H1 (cell line): ENCODE measurements at regions not wholly inside any gene's neighbourhood (a gene's known extent, or its start where the extent isn't known, plus 50 kb on each side); places are given as distances from the start of the nearest gene placed in this dataset.

Source experiments
- CTCF ChIA-PET: fragments of 300-600 bp; sonication (Branson Sonifier 250); formaldehyde crosslinking; loops from one replicate; lab custom pipeline; 2021; ENCODE audit not compliant: partially characterized antibody; lab: Charles Lee
- POLR2A ChIA-PET: fragments of 300-600 bp; sonication (Branson Sonifier 250); formaldehyde crosslinking; loops from one replicate; lab custom pipeline; 2021; ENCODE audit warnings: inconsistent platforms; ENCODE audit not compliant: partially characterized antibody; lab: Charles Lee
- DNase-seq, 2 experiments: peaks; one replicate each; pipeline versions ENCODE4 v3.0.0 to v3.0.0-alpha.2; 2010 to 2022; ENCODE audit warnings: low spot score in 2 of 2, low read depth in 1 of 2, mixed read lengths in 1 of 2
- FAIRE-seq: peaks from 2 replicates; lab custom pipeline; 2011; peaks lifted over from hg19 to GRCh38; lab: Jason Lieb, UNC
- H2AFZ ChIP-seq: 2 replicates; pipeline ENCODE4 v1.8.1; 2012; ENCODE audit warnings: low read length, inconsistent platforms
- H2AK5ac ChIP-seq: 2 replicates; pipeline ENCODE4 v1.6.1; 2013; ENCODE audit warnings: low read depth, low read length
- H2BK120ac ChIP-seq: replicated peaks from 2 replicates; pipeline ENCODE3; 2013; ENCODE audit warnings: low read depth, low read length, inconsistent platforms
- H2BK12ac ChIP-seq: 2 replicates; pipeline ENCODE4 v1.6.1; 2013; ENCODE audit warnings: low read depth, low read length
- H2BK15ac ChIP-seq: 2 replicates; pipeline ENCODE4 v1.6.1; 2013; ENCODE audit warnings: low read length
- H2BK20ac ChIP-seq: 2 replicates; pipeline ENCODE4 v1.6.1; 2013; ENCODE audit warnings: low read length
- H2BK5ac ChIP-seq: 2 replicates; pipeline ENCODE4 v1.6.1; 2013; ENCODE audit warnings: low read depth, low read length
- H3K14ac ChIP-seq: 2 replicates; pipeline ENCODE4 v1.6.1; 2013; ENCODE audit warnings: inconsistent platforms; ENCODE audit not compliant: insufficient read length
- H3K18ac ChIP-seq: 2 replicates; pipeline ENCODE4 v1.6.1; 2013; ENCODE audit warnings: low read length; ENCODE audit errors: extremely low read depth
- H3K23ac ChIP-seq: 2 replicates; pipeline ENCODE4 v1.6.1; 2013; ENCODE audit warnings: inconsistent platforms; ENCODE audit not compliant: insufficient read length
- H3K23me2 ChIP-seq: 2 replicates; pipeline ENCODE4 v1.6.1; 2013; ENCODE audit warnings: low read depth, low read length
- H3K27ac ChIP-seq: 2 replicates; pipeline ENCODE4 v1.6.1; 2011; ENCODE audit warnings: low read depth, low read length, inconsistent platforms
- H3K27me3 ChIP-seq, 4 experiments: replicated peaks in 1 of 4; 1 replicate in 1 of 4; 2 replicates in 3 of 4; pipeline versions ENCODE4 v1.6.1 to v1.8.1; 2011 to 2013; ENCODE audit warnings: low read length in 3 of 4, mild to moderate bottlenecking in 3 of 4, inconsistent platforms in 2 of 4, mixed read lengths in 2 of 4, moderate library complexity in 1 of 4; ENCODE audit not compliant: control insufficient read depth in 3 of 4, insufficient read depth in 3 of 4; ENCODE audit errors: extremely low read depth in 1 of 4
- H3K36me3 ChIP-seq, 4 experiments: 2 replicates each; pipeline versions ENCODE4 v1.6.1 to v1.8.1; 2011 to 2013; ENCODE audit warnings: mild to moderate bottlenecking in 4 of 4, low read length in 3 of 4, moderate library complexity in 2 of 4, control low read depth in 1 of 4, inconsistent platforms in 1 of 4; ENCODE audit not compliant: insufficient read depth in 4 of 4, control insufficient read depth in 2 of 4
- H3K4ac ChIP-seq: replicated peaks from 2 replicates; pipeline ENCODE3; 2013; ENCODE audit warnings: low read length, low read depth, mixed read lengths, inconsistent platforms; ENCODE audit not compliant: insufficient read length
- H3K4me1 ChIP-seq, 4 experiments: replicated peaks in 1 of 4; 1 replicate in 1 of 4; 2 replicates in 3 of 4; pipeline versions ENCODE4 v1.6.1 to v1.8.1; 2011 to 2013; ENCODE audit warnings: low read length in 3 of 4, inconsistent platforms in 2 of 4, mixed read lengths in 1 of 4; ENCODE audit not compliant: insufficient read depth in 4 of 4, control insufficient read depth in 3 of 4
- H3K4me2 ChIP-seq, 2 experiments: 2 replicates each; pipeline versions ENCODE4 v1.6.1 to v1.8.1; 2011 to 2013; ENCODE audit warnings: low read depth in 2 of 2, low read length in 2 of 2, control low read depth in 1 of 2, inconsistent platforms in 1 of 2, mild to moderate bottlenecking in 1 of 2; ENCODE audit not compliant: insufficient read depth in 1 of 2
- H3K4me3 ChIP-seq, 4 experiments: fragments of 200-600, 300-600 bp in 1 of 4; sonication (generic), shearing (Covaris generic), sonication (Bioruptor Twin) in 1 of 4; 2 replicates each; pipeline versions ENCODE4 v1.5.1 to v1.8.1; 2011 to 2016; ENCODE audit warnings: low read length in 4 of 4, low read depth in 3 of 4, control low read depth in 2 of 4, inconsistent platforms in 2 of 4, mild to moderate bottlenecking in 2 of 4, mixed read lengths in 1 of 4, moderate library complexity in 1 of 4; ENCODE audit not compliant: insufficient read depth in 2 of 4; ENCODE audit errors: extremely low read depth in 1 of 4
- H3K56ac ChIP-seq: replicated peaks from 2 replicates; pipeline ENCODE3; 2013; ENCODE audit warnings: low read depth, mild to moderate bottlenecking, mixed read lengths, low read length, inconsistent platforms; ENCODE audit not compliant: insufficient read length
- H3K79me1 ChIP-seq: 2 replicates; pipeline ENCODE4 v1.6.1; 2013; ENCODE audit warnings: low read depth, low read length, control low read depth
- H3K79me2 ChIP-seq, 2 experiments: 2 replicates each; pipeline versions ENCODE4 v1.6.1 to v1.8.1; 2012 to 2013; ENCODE audit warnings: low read length in 2 of 2, mild to moderate bottlenecking in 2 of 2, inconsistent platforms in 1 of 2; ENCODE audit not compliant: insufficient read depth in 2 of 2, control insufficient read depth in 1 of 2
- H3K9ac ChIP-seq, 4 experiments: replicated peaks in 1 of 4; 1 replicate in 1 of 4; 2 replicates in 3 of 4; pipeline versions ENCODE4 v1.6.1 to v1.8.1; 2011 to 2013; ENCODE audit warnings: low read depth in 3 of 4, low read length in 3 of 4, control low read depth in 2 of 4, mild to moderate bottlenecking in 2 of 4, moderate library complexity in 2 of 4, inconsistent platforms in 1 of 4; ENCODE audit errors: extremely low read depth in 1 of 4
- H3K9me3 ChIP-seq, 2 experiments: 2 replicates each; pipeline versions ENCODE4 v1.6.1 to v1.8.1; 2012 to 2013; ENCODE audit warnings: mild to moderate bottlenecking in 2 of 2, moderate library complexity in 2 of 2, control low read depth in 1 of 2, inconsistent platforms in 1 of 2, low read depth in 1 of 2, low read length in 1 of 2, mixed read lengths in 1 of 2; ENCODE audit not compliant: insufficient read depth in 2 of 2
- H4K20me1 ChIP-seq, 2 experiments: replicated peaks in 1 of 2; 2 replicates each; pipeline versions ENCODE3 to v1.8.1; 2011 to 2013; ENCODE audit warnings: inconsistent platforms in 2 of 2, low read length in 2 of 2, mild to moderate bottlenecking in 1 of 2; ENCODE audit not compliant: insufficient read depth in 2 of 2, control insufficient read depth in 1 of 2
- H4K5ac ChIP-seq: 2 replicates; pipeline ENCODE4 v1.6.1; 2013; ENCODE audit warnings: low read length, low read depth, mixed read lengths, inconsistent platforms; ENCODE audit not compliant: insufficient read length
- H4K8ac ChIP-seq: 2 replicates; pipeline ENCODE4 v1.8.0; 2013; ENCODE audit warnings: mild to moderate bottlenecking, moderate library complexity, low read length, inconsistent platforms; ENCODE audit not compliant: insufficient read depth; ENCODE audit errors: extremely low read depth
- H4K91ac ChIP-seq: replicated peaks from 2 replicates; pipeline ENCODE3; 2013; ENCODE audit warnings: low read length, mixed read lengths, inconsistent platforms; ENCODE audit not compliant: insufficient read length
- ASH2L ChIP-seq: fragments of 200-600, 300-600 bp; sonication (generic); IDR thresholded peaks from one replicate; pipeline ENCODE4 v1.7.1; 2017; ENCODE audit warnings: low read length
- BACH1 ChIP-seq: IDR thresholded peaks from 2 replicates; pipeline ENCODE4 v1.6.1; 2012; ENCODE audit warnings: low read length, improper control_type of control experiment
- CBX5 ChIP-seq: fragments of 300-800, 300-1000 bp; sonication (generic); IDR thresholded peaks from 2 replicates; pipeline ENCODE4 v1.7.1; 2016; ENCODE audit warnings: antibody characterized with exemption, low read length, low read depth
- CEBPB ChIP-seq: IDR thresholded peaks from 2 replicates; pipeline ENCODE4 v1.6.1; 2012; ENCODE audit warnings: low read depth, low read length
- CHD1 ChIP-seq: IDR thresholded peaks from 2 replicates; pipeline ENCODE4 v1.6.1; 2012; ENCODE audit warnings: low read depth, low read length, improper control_type of control experiment
- CHD2 ChIP-seq: IDR thresholded peaks from 2 replicates; pipeline ENCODE4 v1.6.1; 2012; ENCODE audit warnings: low read length, improper control_type of control experiment
- FOSL1 ChIP-seq: IDR thresholded peaks from 2 replicates; pipeline ENCODE4 v1.6.1; 2011; ENCODE audit warnings: mild to moderate bottlenecking, low read depth, low read length, moderate library complexity; ENCODE audit not compliant: insufficient read depth
- HDAC2 ChIP-seq, 2 experiments: fragments of 300-600 bp in 1 of 2; sonication (generic) in 1 of 2; IDR thresholded peaks; 2 replicates each; pipeline ENCODE4 v1.6.1; 2011 to 2012; ENCODE audit warnings: low read depth in 2 of 2, low read length in 2 of 2, mild to moderate bottlenecking in 2 of 2, moderate library complexity in 2 of 2, borderline replicate concordance in 1 of 2, inconsistent platforms in 1 of 2
- HDAC6 ChIP-seq: IDR thresholded peaks from one replicate; pipeline ENCODE4 v1.7.1; 2012; ENCODE audit warnings: low read depth, mild to moderate bottlenecking, inconsistent platforms, low read length, moderate library complexity
- KDM4A ChIP-seq: IDR thresholded peaks from one replicate; pipeline ENCODE4 v1.7.1; 2012; ENCODE audit warnings: low read depth, mild to moderate bottlenecking, moderate library complexity, low read length, inconsistent platforms; ENCODE audit not compliant: severe bottlenecking
- KDM5A ChIP-seq: fragments of 200-600 bp; IDR thresholded peaks from 2 replicates; pipeline ENCODE4 v1.7.1; 2012; ENCODE audit warnings: mild to moderate bottlenecking, low read length, inconsistent platforms, mixed read lengths
- RFX5 ChIP-seq: IDR thresholded peaks from 2 replicates; pipeline ENCODE4 v1.6.1; 2011; ENCODE audit warnings: low read depth, low read length, improper control_type of control experiment, borderline replicate concordance
- SIRT6 ChIP-seq: IDR thresholded peaks from one replicate; pipeline ENCODE4 v1.7.1; 2012; ENCODE audit warnings: low read length, inconsistent platforms
- SRF ChIP-seq: IDR thresholded peaks from 2 replicates; pipeline ENCODE4 v1.6.1; 2011; ENCODE audit warnings: mild to moderate bottlenecking, low read depth, low read length, moderate library complexity
- TAF7 ChIP-seq: optimal IDR thresholded peaks from 2 replicates; pipeline ENCODE3; 2011; ENCODE audit warnings: low read depth, mild to moderate bottlenecking, inconsistent platforms, low read length, moderate library complexity, borderline replicate concordance
- TBP ChIP-seq: IDR thresholded peaks from 2 replicates; pipeline ENCODE4 v1.6.1; 2011; ENCODE audit warnings: low read depth, low read length, improper control_type of control experiment
- ZNF274 ChIP-seq: IDR thresholded peaks from 2 replicates; pipeline ENCODE4 v1.7.0; 2012; ENCODE audit warnings: low read length, borderline replicate concordance; ENCODE audit errors: extremely low read depth
- WGBS, 2 experiments: shearing (Covaris generic) in 1 of 2; methylation state at CpG; one replicate each; pipeline versions ENCODE4 v1.1.6 to v1.1.7; 2013 to 2015; ENCODE audit warnings: low lambda C conversion rate in 2 of 2, mixed read lengths in 2 of 2, inconsistent platforms in 1 of 2, low coverage in 1 of 2, missing lambda C conversion rate in 1 of 2; ENCODE audit not compliant: insufficient replicate concordance in 2 of 2, insufficient coverage in 1 of 2, insufficient read length in 1 of 2; ENCODE audit errors: extremely low coverage in 1 of 2, missing lambda C conversion rate in 1 of 2; 5-methylcytosine and 5-hydroxymethylcytosine counted together

DNA sequence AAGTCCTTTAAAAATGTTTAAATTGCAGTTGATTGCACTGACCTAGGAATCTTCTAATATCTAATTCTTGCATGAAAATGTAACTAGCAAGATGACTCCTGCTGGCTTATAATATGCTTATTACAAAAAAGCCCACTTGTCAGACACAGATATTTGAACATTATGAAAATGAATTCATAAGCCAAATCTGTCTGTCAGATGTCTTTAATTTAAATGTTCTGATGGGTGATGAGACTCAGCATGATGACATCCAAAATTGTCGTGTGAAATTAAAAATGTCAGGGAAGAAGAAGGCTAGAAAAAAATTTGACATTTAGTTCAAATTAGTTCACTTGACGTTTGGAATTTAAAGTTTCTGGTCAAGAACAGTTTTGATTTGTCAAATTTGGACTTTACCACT is 277.8 kb downstream of the PHF14 start:
- Histone ChIP-seq H3K27me3 (no peaks in the 10 kb centered on the region), H4K5ac (no peak overlapping the region), H3K23me2 (no peaks in the 10 kb centered on the region; the same call in 1 of the 2 replicates), H3K18ac (no peak overlapping the region), H3K27ac (no peak overlapping the region), H4K91ac (no peak overlapping the region), H3K9ac (no peak overlapping the region), H2BK20ac (no peak overlapping the region), H2BK15ac (no peak overlapping the region), H3K23ac (no peak overlapping the region), H2AFZ (no peak overlapping the region), H3K14ac (no peak overlapping the region), H3K56ac (no peak overlapping the region), H2AK5ac (no peak overlapping the region), H3K9me3 (no peaks in the 10 kb centered on the region), H2BK5ac (no peak overlapping the region), H3K4me3 (no peak overlapping the region), H3K36me3 (no peaks in the 10 kb centered on the region), H3K79me1 (no peaks in the 10 kb centered on the region), H3K79me2 (no peaks in the 10 kb centered on the region), H2BK120ac (no peak overlapping the region), H4K8ac (no peak overlapping the region), H2BK12ac (no peak overlapping the region), H3K4me2 (no peak overlapping the region), H3K4me1 (no peaks in the 10 kb centered on the region), H3K4ac (no peak overlapping the region), H4K20me1 (no peaks in the 10 kb centered on the region)
- ChIA-PET CTCF (interaction anchor here (0.7 kb wide), 1 partner anchor 9 kb away, joined by 3 read pairs; no protein-coding TSS in a partner anchor), POLR2A (no interaction called here)
- DNase-seq: no peak
- no peak for FAIRE-seq
- 40% methylated on average over 2 of the region's 2 CpGs; no CpG with 5 or more reads in 1 of the 2 experiments for WGBS, 2 experiments
- no peak for TF ChIP-seq HDAC2 (IDR thresholded peaks at IDR 0.05; ENCODE audit: borderline replicate concordance in 1 of 2, low read depth in 2 of 2, low read length in 2 of 2)
- no peak for TF ChIP-seq FOSL1
- TF ChIP-seq SRF: no peak
- TF ChIP-seq ZNF274: no peak
- no peak for TF ChIP-seq ASH2L
- TF ChIP-seq CBX5: no peak
- no peak for TF ChIP-seq HDAC6
- no peak for TF ChIP-seq KDM4A
- no peak for TF ChIP-seq BACH1
- TF ChIP-seq TAF7: no peak
- TF ChIP-seq CHD1: no peak
- no peak for TF ChIP-seq TBP
- TF ChIP-seq CHD2: no peak
- no peak for TF ChIP-seq SIRT6
- TF ChIP-seq CEBPB: no peak
- no peak for TF ChIP-seq KDM5A
- no peak for TF ChIP-seq RFX5
